Stimulated activated CD4-positive, alpha-beta T cell treated with anti-CD3 and anti-CD28 coated beads, Interleukin-15, amount 100 ng/mL, for 48 hours (primary cell): ENCODE measurements at regions not wholly inside any gene's neighbourhood (a gene's known extent, or its start where the extent isn't known, plus 50 kb on each side); places are given as distances from the start of the nearest gene placed in this dataset.
"Not testable (repeated sequence)": the region's sequence is repeated elsewhere in the genome, so short reads cannot be mapped to it uniquely, and the experiment has no call there.

Source experiments
- DNase-seq, 2 donors: peaks; one replicate each; pipeline ENCODE4 v3.0.0-alpha.2; 2020; ENCODE audit warnings: low read depth in 2 of 2

- DNase-seq = no peak
Measured at GRCh38 chr3:43236008-43236407, 50.3 kb upstream of the SNRK start.

GRCh38 chr3:43233062-43233461, 53.3 kb upstream of the SNRK start:
- no peak for DNase-seq

GRCh38 chr3:43231276-43232000, 54.9 kb upstream of the SNRK start:
- DNase-seq = no peak

GRCh38 chr3:43229865-43230264, 56.5 kb upstream of the SNRK start:
- DNase-seq = not testable (repeated sequence)

GRCh38 chr3:43227685-43228084, 58.7 kb upstream of the SNRK start:
- not testable (repeated sequence) for DNase-seq

GRCh38 chr3:43224405-43225073, 61.8 kb upstream of the SNRK start:
- DNase-seq = no peak

GRCh38 chr3:43223670-43224364, 62.5 kb upstream of the SNRK start:
- DNase-seq = no peak

- no peak for DNase-seq
Measured at GRCh38 chr3:43222590-43222989, 63.8 kb upstream of the SNRK start.

GRCh38 chr3:43221076-43221475, 65.3 kb upstream of the SNRK start:
- DNase-seq = no peak

GRCh38 chr3:43219616-43220015, 66.7 kb upstream of the SNRK start:
- DNase-seq = no peak

- DNase-seq = no peak
Measured at GRCh38 chr3:43218921-43219320, 67.4 kb upstream of the SNRK start.

- DNase-seq = no peak
Measured at GRCh38 chr3:43218156-43218555, 68.2 kb upstream of the SNRK start.

- DNase-seq = no peak
Measured at GRCh38 chr3:43217633-43218032, 68.7 kb upstream of the SNRK start.

- no peak for DNase-seq
Measured at GRCh38 chr3:43217206-43217605, 69.1 kb upstream of the SNRK start.

GRCh38 chr3:43215663-43216275, 70.6 kb upstream of the SNRK start:
- DNase-seq = no peak

- DNase-seq = no peak
Measured at GRCh38 chr3:43215138-43215537, 71.2 kb upstream of the SNRK start.

- DNase-seq = no peak
Measured at GRCh38 chr3:43214616-43215015, 71.7 kb upstream of the SNRK start.

GRCh38 chr3:43213631-43214030, 72.7 kb upstream of the SNRK start:
- no peak for DNase-seq

- no peak for DNase-seq
Measured at GRCh38 chr3:43212914-43213611, 73.3 kb upstream of the SNRK start.

- no peak for DNase-seq
Measured at GRCh38 chr3:43211681-43212080, 74.7 kb upstream of the SNRK start.

GRCh38 chr3:43210049-43211027, 76.0 kb upstream of the SNRK start:
- DNase-seq = no peak
